Gastroesophageal sphincter (tissue), 3 donors: ENCODE measurements at regions not wholly inside any gene's neighbourhood (a gene's known extent, or its start where the extent isn't known, plus 50 kb on each side); places are given as distances from the start of the nearest gene placed in this dataset.

Experiments used
- EP300 ChIP-seq: sonication (generic); formaldehyde crosslinking; IDR thresholded peaks from one replicate; pipeline ENCODE4 v1.6.1; 2017; ENCODE audit warnings: antibody characterized with exemption, mild to moderate bottlenecking
- TF ChIP-seq, protein P1 (sequence below), 4 experiments: fragments of 200-600 bp in 2 of 4; fragments of 450-650 bp in 2 of 4; sonication (generic) in 1 of 4; IDR thresholded peaks; one replicate each; pipeline ENCODE4 v1.5.1; 2017 to 2019; ENCODE audit warnings: antibody characterized with exemption in 4 of 4, mild to moderate bottlenecking in 2 of 4, moderate library complexity in 2 of 4

DNA sequence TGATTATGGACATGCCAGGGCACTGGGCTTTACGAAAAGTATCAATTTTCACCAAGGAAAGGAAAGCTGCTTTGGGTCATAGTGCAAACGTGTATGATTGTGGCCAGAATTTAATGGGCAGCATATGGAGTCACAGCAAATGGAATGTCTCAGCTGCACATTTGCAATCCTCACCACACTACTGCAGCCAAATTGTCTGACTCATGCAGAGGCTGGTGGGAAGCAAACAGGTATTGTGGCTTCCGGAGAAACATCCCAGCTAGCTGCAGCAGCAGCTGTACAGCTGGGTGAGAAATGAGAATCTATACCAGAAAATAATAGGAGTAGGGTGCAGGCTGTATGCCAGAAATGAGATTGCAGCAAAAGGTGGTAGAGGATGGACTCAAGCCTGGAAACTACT is 374.7 kb upstream of the VWC2 start:
- TF ChIP-seq, protein P1, sequence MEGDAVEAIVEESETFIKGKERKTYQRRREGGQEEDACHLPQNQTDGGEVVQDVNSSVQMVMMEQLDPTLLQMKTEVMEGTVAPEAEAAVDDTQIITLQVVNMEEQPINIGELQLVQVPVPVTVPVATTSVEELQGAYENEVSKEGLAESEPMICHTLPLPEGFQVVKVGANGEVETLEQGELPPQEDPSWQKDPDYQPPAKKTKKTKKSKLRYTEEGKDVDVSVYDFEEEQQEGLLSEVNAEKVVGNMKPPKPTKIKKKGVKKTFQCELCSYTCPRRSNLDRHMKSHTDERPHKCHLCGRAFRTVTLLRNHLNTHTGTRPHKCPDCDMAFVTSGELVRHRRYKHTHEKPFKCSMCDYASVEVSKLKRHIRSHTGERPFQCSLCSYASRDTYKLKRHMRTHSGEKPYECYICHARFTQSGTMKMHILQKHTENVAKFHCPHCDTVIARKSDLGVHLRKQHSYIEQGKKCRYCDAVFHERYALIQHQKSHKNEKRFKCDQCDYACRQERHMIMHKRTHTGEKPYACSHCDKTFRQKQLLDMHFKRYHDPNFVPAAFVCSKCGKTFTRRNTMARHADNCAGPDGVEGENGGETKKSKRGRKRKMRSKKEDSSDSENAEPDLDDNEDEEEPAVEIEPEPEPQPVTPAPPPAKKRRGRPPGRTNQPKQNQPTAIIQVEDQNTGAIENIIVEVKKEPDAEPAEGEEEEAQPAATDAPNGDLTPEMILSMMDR (IDR thresholded peaks at IDR 0.05) = no peak
- TF ChIP-seq EP300 = no peak
